GM18498 (cell line): ENCODE measurements at regions not wholly inside any gene's neighbourhood (a gene's known extent, or its start where the extent isn't known, plus 50 kb on each side); places are given as distances from the start of the nearest gene placed in this dataset.
"Not testable (repeated sequence)": the region's sequence is repeated elsewhere in the genome, so short reads cannot be mapped to it uniquely, and the experiment has no call there.

Experiments
- ATAC-seq: cut with Tn5 transposase; IDR thresholded peaks from one replicate; pipeline ENCODE4 v1.9.1; 2021; ENCODE audit warnings: mild to moderate bottlenecking, moderate library complexity; ENCODE audit not compliant: unreplicated experiment

DNA sequence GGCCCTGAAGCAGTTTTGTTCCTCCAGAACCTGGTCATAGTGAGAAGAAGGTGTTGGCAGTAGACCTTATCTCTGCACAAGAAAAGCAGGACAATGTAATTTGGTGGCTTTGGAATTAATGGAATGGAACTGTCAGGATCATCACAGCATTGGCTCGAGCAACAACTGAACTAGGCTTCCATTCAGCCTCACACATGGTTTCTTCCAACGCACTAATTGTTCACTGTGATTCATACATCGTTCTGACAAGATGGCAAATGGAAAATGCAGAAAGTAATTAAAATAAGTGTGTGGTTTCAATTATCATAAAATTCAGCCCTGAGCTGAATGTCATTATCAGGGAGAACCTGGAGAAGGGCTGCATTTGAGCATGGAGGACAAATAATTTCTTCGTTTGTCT lies 80.6 kb downstream of the MFSD1 start:
- no peak for ATAC-seq

DNA sequence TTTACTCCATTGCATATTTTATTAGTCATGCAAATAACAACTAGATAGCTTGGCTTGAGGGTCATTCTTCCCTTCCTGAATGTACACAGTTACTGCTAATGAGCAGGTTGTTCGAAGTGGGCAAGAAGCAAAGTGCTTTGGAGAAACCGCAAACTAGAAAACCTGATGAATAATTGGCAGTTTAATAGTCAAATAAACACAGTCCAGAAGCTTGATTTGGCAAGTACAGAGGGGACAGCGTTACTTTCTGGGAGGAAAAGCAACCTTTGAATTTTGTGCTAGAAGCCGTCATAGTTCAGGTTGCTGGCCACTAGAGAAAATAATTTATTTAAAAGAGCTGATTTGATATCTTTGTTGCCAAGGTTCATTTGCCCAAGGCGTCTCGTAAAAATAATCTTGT lies 94.9 kb downstream of the MFSD1 start:
- no peak for ATAC-seq

DNA sequence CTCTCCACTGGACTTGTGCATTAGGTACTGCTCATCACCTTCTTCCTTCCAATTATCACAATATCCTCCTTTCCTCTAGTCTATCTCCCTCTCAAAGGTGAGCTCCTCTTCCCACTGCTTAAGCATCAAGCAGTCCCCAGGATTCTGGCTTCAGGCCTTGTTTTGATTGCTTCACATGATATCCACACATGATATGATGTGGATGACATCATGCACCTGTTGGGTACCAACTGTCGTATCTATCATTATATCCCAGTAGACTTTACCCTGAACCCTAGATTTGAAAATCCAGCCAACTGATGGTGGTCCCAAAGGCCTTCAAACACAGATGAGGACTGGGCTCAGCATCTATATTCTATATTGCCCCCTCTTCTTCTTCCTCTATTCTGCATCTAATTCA lies 104.9 kb downstream of the MFSD1 start:
- ATAC-seq, result no peak

DNA sequence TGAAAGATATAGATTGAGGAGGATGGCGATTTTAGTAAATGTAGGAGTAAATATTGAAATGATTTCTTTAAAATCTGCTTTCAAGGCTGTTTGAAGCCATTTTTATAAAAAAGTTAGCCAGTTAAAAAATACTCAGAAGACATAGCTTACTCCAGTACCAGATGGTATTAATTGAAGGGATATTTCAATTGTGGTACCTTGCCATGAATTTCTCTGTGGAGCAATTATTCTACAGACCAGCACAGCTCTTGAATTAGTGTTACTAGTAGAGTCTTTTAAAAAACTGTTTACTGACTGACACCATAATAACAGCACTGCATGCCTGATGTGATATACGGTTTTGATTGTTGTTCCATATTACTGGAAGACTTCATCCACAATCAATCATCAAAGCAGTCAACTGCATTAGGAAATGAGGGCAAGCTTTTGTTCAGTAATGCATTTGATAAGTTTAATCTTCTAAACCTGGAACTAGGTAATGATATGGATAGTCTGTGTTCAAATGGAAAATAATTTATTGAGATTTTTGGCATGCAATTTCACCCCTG lies 106.4 kb downstream of the MFSD1 start:
- no peak for ATAC-seq

DNA sequence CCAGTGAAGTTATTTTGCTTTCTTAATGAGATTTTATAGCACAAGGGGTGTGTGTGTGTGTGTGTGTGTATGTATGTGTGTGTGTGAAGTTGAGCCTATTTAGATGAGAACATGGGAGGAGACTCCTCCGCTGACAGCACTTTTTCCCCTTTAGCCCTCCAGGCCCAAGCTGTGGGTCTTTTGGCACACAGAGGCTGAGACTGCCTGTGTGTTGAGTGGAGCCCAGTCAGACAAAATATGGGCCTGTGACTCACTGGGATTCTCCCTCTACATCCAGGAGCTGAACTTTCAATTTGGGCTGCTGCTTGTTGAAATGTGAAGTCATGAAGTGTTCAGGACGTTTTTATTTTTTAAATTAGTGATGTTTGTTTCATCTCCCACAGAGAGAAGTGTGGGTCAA lies 108.0 kb downstream of the MFSD1 start:
- ATAC-seq, result no peak

DNA sequence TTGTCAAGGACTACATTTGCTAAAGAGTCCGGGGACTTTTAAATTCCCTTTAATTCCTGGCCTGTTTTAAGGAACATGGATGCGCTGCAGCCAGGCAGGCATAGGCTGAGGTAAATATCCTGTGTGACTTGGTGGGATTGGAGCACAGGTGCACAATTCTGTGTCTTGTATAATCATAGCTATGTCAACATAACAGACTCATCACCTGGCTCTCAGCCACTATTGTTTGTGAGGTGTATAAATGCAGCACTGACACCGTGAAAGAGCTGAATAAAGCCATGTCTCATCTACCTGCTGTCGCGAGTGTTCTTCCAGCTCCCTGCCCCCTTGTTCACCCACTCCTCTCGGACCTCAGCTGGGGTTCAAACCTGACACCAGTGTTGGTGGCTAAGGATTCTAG lies 109.7 kb downstream of the MFSD1 start:
- ATAC-seq, result no peak

DNA sequence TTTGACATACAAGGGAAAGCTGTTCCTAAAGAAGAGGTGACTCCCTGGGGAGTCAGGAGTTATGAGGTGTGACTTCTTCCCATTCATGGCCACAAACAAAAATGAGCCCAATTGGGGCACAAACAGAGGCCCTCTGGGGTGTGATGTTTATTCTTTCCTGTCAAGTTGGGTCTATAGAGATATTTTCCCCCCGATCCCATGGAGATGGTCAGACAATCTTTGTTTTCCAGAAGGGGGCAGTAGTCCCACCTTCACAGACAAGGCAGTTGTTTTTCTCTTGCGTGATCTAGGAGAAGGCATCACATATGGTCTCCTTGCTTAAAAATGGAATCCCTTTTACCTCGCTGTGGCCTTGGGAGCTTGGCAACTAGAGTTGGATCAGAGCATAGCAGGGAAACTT lies 110.3 kb downstream of the MFSD1 start:
- no peak for ATAC-seq

DNA sequence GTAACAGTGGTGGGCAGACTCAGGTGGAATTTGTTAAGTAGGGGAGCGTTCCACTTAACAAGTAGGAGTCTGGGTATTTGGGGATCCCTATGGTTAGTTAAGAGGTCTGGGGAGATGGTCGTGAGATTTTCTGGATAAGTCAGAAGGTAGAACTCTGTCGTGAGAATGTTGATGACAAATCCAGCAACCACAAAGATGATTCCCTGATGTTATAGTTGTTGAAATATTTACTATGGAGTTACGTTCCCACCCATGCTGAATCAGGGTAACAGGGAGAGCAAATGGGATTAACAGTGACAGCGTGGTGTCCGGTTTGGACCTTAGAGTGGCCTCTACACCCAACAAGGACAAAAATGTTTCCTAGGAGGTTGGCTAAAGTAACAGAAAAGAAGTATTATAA lies 110.8 kb downstream of the MFSD1 start:
- no peak for ATAC-seq

DNA sequence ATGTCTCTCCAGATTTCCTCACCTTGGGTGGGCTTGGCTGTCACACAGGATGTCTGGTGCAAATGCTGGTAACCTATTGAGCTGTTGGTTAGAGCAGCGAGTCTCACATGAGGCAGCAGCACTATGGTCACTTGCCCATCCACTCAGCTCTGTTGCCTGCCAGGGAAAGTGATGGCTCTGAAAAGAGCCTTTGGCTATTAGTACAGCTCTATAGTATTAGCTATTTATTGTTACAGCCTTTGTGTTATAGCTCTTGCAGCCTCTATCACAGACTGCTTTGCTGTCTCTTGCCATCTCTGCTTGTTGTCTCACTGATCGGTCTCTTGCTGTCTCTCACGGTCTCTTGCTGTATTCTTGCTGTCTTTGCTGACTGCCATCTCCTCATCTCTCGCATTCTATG lies 114.3 kb downstream of the MFSD1 start:
- ATAC-seq, result no peak

DNA sequence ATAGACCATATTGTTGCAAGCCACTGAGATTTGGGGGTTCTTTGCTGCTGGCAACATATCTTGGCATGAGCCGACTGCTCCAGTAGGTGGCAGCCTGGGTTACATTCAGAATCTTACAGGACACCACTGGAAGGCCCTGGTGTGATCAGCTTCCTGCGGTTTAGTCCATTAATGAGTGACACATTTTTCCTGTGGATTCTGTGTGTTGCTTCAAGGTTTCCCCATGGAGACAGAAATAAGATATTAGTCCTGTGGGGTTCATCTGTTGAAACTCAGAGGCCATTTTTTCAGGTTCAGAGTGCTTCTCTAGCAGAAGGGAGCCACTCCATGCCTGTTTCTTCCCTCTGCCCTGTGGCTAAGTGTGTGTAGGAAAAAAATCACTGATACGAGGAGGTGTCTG lies 116.2 kb downstream of the MFSD1 start:
- peak; percentile 85 for ATAC-seq

DNA sequence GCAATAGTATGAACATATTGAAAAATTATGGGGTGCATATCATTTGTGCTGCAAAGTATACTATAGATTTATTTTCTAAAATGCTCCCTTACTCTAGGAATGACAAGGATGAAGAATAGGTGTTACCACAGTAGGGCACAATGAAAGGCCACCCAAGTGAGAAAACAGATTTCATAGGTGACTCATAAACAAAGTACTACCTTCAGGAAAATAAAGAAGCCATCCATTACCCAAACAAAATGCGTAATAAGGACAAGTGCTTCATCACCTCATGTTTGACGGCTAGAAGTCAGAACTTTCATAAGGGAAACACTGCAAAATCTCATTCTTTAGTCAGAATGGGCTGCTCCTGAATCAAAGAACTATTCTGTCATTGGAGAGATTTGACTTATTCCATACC lies 116.6 kb downstream of the MFSD1 start:
- ATAC-seq, result no peak

DNA sequence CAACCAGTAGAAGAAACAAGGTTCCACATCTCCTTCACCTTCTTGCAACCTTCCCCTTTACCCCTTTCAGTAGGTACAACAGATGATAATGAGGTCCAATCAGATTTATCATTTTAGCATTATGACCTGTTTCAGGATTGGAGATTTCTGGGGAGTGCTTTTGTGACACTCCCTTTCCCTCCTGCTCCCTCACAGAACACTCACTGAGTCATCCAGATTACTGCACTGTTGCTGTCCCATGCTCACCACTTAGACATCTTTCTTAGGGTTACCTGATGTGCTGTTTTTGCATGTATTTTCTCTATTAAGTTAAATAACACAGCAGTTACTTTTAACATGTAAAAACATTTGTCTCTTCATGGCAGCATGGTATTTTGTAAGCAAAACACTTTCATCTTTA lies 118.5 kb downstream of the MFSD1 start:
- no peak for ATAC-seq

DNA sequence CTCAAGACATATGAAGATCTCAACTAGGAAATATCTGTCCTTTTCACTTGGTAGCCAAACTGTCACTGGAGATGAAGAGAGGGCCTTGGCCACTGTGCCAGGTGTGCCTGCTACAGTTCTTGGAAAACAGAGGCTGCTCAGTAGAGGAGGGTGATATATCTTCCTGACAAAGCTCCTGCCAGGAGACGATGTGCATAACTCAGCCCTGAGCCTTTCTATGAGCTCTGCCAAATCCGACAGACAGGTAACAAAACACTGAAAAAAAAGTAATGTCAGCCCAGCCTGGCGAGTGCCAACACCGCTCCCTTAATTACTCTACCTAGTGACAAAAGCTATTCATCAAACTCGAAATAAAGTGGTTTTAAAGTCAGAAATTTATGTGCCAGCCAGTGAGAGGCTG lies 123.2 kb downstream of the MFSD1 start:
- no peak for ATAC-seq

DNA sequence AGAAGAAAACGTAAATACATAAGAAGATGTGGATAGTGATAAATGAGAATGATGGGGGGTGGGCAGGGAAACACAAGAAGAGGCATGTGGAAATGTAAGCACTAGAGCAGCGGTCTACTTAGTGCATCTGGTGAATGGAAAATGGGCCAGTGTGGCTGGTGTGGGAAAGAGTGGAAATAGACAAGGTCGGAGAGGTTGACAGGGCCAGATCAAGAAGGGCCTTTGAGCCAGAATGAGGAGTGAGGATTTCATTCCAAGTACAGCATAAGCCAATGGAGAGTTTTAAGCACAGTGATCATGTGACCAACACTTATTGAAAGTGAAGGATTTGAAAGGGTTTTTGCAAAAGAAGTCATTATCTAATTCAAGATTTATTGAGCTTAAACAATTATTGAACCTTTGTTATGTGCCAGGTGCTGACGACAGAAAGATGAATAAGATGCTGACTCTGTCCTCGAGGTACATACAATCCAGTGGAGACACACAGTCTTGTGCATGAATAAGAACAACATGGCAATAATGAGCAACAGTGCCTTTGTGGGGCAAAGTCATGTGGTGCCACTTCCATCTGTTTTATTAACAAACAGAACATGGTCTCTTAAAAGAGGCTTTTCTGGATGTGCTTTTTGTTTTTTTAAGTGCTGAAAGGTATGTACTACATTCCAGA lies 124.1 kb downstream of the MFSD1 start:
- ATAC-seq, result no peak

DNA sequence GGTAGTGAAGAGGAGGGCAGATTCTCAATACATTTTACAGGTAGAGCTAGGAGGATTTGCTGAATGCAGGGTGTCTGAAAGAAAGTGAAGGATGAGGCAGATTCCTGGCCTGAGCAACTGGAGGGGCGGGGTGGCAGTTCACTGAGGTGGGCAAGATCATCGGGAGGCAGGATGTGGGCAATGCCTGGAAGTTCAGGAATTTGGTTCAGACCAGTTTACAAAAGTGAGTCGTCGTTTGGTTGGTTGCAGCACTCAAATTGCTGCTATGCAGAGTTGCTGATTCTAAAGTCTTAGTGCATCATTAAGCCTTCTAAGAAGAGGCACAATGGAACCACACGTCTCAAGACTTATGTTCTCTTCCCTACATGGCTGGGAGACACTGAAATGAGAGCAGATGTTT lies 134.0 kb downstream of the MFSD1 start:
- no peak for ATAC-seq

DNA sequence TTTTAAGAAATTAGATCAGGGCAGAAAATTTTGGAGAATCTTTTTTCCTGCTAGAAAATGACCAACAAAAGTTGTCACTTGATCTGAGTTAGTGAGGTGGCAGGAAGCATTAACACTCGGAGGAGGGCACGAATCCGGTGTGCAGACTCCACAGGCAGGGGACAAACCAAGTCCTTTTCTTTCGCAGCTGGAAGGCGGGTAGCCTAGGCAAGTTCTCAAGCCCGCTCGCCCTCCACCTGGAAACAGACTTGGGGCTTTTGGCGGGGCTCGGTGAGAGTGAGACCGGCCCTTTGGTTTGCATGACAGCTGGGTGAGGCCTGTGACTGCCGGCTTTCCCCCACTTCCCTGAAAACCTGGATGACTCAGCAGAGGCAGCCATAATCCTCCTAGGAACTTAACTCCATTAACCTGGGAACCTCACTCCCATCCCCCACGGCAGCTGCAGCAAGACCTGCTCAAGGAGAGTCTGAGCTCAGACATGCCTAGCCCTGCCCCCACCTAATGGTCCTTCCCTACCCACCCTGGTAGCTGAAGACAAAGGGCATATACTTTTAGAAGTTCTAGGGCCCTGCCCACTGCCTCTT lies 134.8 kb downstream of the MFSD1 start:
- no peak for ATAC-seq

DNA sequence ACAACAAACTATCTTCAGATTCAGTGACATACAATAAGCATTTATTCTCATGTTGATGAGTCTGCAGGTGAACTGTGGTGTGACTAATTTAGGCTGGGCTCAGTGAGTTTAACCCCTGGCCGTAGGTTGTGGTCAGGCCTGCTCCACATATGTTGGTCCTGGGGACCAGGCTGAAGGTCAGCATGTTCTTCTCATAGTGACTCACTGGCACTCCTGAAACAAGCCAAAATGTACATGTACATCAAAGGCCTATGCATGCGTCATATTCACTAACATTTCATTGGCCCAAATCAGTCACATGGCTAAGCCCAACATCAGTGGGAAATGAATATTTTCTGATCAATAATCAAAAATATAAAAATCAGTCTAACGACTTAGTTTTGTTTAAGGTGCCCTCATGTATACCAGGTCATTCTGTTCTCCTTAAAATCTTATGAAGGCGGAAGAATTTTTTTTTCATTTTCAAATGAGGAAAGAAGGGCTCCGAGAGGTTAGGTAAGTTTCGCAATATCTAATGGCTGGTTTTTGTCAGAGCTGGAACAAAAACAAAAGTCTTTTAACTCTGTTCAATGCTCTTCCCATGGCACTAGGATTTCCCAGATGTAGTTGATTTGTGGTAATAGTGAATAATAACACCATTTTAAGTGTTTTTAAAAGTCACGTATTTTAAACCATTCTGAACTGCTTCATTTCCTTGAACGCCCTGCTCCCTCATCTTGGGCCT lies 148.5 kb downstream of the MFSD1 start:
- ATAC-seq, result no peak

DNA sequence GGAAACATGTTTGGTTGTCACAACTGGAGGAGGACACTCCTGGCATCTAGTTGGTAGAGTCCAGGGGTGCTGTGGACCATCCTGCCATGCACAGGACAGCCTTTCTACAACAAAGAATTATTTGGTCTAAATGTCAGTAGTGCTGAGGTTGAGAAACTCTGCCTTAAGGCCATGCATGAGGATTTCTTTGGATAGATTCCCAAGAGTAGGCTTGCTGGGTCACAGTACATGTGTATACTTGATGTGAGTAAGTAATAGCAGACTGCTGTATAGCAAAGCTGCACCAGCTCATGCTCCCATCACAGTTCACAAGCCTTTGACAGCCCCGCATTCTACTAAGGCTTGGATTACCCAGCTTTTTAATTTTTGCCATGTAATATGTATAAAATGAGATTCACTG lies 151.3 kb downstream of the MFSD1 start:
- ATAC-seq, result no peak

DNA sequence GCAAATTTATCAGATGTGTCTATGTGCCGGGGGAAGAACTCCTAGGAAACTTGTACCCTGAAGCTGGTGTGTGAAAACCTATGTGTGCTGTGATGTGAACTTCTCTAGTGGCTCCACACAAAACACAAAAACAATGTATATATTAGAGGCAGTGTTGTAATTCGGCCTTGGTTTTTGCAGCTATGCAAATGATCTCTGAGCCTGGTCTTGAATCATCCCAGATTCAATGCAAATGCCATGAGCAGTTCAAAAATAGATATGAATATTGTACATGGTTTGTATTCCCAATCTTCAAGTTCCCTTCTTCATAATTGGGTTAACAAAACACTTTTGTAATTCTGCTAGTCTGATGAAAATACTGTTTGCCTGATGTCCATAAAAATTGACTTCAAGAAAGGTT lies 152.6 kb downstream of the MFSD1 start:
- ATAC-seq, result no peak

DNA sequence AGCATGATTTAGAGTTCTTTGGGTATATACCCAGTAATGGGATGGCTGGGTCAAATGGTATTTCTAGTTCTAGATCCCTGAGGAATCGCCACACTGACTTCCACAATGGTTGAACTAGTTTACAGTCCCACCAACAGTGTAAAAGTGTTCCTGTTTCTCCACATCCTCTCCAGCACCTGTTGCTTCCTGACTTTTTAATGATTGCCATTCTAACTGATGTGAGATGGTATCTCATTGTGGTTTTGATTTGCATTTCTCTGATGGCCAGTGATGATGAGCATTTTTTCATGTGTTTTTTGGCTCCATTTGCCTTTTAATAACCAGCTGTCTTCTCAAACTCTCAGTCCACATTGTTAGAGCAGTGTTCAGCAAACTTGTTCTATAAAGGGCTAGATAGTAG lies 155.9 kb downstream of the MFSD1 start:
- ATAC-seq, result not testable (repeated sequence)

DNA sequence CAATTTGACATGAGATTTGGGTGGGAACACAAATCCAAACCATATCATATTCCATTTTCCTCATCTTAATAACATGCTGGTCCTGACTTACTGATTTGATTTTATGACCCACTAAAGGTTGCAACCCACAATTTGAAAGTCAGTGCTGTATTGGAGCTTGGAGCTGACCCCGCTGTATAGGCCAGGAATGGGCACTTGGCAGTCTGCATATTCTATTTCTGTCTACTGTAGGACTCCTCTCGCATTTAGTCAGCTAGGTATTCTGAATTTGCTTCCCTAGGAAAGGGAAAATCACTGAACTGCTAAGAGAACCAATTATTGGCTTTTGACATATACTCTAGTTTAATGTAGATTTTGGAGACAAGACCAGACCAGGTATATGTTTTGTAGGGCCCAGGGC lies 157.0 kb downstream of the MFSD1 start:
- ATAC-seq, result no peak

DNA sequence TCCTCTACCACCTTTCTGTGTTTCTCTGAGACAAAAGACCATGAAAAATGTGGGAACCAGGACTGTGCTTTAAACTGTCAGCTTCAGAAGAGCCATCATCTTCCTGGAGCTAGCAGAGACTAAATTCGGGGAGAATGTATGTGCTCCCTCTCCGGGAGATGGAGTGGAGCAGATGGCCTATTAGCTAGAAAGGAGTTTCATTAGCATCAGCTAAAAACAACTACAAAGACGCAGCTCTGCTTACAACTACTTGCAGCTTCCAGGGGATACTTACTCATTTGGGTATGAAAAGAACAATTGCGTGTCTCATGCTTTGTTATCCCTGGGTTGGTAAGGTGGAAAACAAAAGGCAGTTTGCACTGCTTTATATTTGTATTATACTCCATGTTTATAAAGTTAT lies 159.6 kb downstream of the MFSD1 start:
- ATAC-seq, result no peak
